HG02852 (cell line): ENCODE measurements at regions not wholly inside any gene's neighbourhood (a gene's known extent, or its start where the extent isn't known, plus 50 kb on each side); places are given as distances from the start of the nearest gene placed in this dataset.
"Not testable (repeated sequence)": the region's sequence is repeated elsewhere in the genome, so short reads cannot be mapped to it uniquely, and the experiment has no call there.

Experiments
- ATAC-seq: cut with Tn5 transposase; IDR thresholded peaks from one replicate; pipeline ENCODE4 v1.9.1; 2021; ENCODE audit warnings: mild to moderate bottlenecking, moderate library complexity; ENCODE audit not compliant: unreplicated experiment

- no peak for ATAC-seq
These were observed 459.8 kb upstream of the FGF16 start for GRCh38 chrX:76987381-76987780.

GRCh38 chrX:76996641-76997040 lies 450.5 kb upstream of the FGF16 start:
- no peak for ATAC-seq

- ATAC-seq = no peak
These were observed 443.7 kb upstream of the FGF16 start for GRCh38 chrX:77003530-77003929.

- ATAC-seq = peak; percentile 47
These were observed 443.2 kb upstream of the FGF16 start for GRCh38 chrX:77003956-77004355.

- no peak for ATAC-seq
These were observed 437.5 kb upstream of the FGF16 start for GRCh38 chrX:77009691-77010090.

GRCh38 chrX:77014377-77015372 lies 432.5 kb upstream of the FGF16 start:
- no peak for ATAC-seq

- no peak for ATAC-seq
These were observed 430.1 kb upstream of the FGF16 start for GRCh38 chrX:77017093-77017492.

GRCh38 chrX:77046180-77046810 lies 400.9 kb upstream of the FGF16 start:
- not testable (repeated sequence) for ATAC-seq

- ATAC-seq = no peak
These were observed 386.6 kb upstream of the FGF16 start for GRCh38 chrX:77060572-77060971.

- no peak for ATAC-seq
These were observed 386.2 kb upstream of the FGF16 start for GRCh38 chrX:77061022-77061421.

GRCh38 chrX:77061545-77061944 lies 385.6 kb upstream of the FGF16 start:
- ATAC-seq = no peak

- ATAC-seq = no peak
These were observed 381.3 kb upstream of the FGF16 start for GRCh38 chrX:77065896-77066295.

GRCh38 chrX:77070202-77070918 lies 376.8 kb upstream of the FGF16 start:
- ATAC-seq = no peak

- no peak for ATAC-seq
These were observed 370.3 kb upstream of the FGF16 start for GRCh38 chrX:77076896-77077295.

GRCh38 chrX:77081237-77081636 lies 366.0 kb upstream of the FGF16 start:
- not testable (repeated sequence) for ATAC-seq

GRCh38 chrX:77085372-77085771 lies 361.8 kb upstream of the FGF16 start:
- ATAC-seq = no peak

- ATAC-seq = no peak
These were observed 359.5 kb upstream of the FGF16 start for GRCh38 chrX:77087529-77088169.

- no peak for ATAC-seq
These were observed 359.0 kb upstream of the FGF16 start for GRCh38 chrX:77088233-77088632.

- no peak for ATAC-seq
These were observed 332.7 kb upstream of the FGF16 start for GRCh38 chrX:77114501-77114900.

GRCh38 chrX:77118686-77119085 lies 328.5 kb upstream of the FGF16 start:
- ATAC-seq = no peak

- no peak for ATAC-seq
These were observed 327.5 kb upstream of the FGF16 start for GRCh38 chrX:77119706-77120105.
